ENCODE measurements at regions not wholly inside any gene's neighbourhood (a gene's known extent, or its start where the extent isn't known, plus 50 kb on each side); places are given as distances from the start of the nearest gene placed in this dataset.

GRCh38 chr6:167547328-167547692 is 222.4 kb downstream of the TTLL2 start:
- no peak for TF ChIP-seq CTCF (IDR thresholded peaks at IDR 0.05; ENCODE audit: low read length)
- no peak for TF ChIP-seq EZH2 (IDR thresholded peaks at IDR 0.05; ENCODE audit: borderline replicate concordance, low read length)

Data from OCI-LY1 (cell line).